ENCODE measurements at regions not wholly inside any gene's neighbourhood (a gene's known extent, or its start where the extent isn't known, plus 50 kb on each side); places are given as distances from the start of the nearest gene placed in this dataset.

DNA sequence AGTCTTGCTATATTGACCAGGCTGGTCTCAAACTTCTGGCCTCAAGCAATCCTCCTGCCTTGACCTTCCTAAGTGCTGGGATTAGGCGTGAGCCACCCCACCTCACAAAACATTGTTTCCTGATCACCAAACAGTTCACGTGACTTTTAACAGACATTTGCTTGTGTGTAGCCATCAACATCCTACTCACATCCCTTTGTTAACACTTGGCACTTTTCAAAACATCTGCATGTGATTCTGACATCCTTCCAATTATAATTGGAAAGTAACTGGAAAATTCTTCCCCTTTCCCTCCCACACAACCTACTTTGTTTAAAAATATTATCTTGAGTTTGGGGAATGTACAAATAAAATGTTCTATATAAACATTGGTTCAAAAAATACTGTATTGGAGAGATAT lies 317.9 kb downstream of the PCNX1 start:
- TF ChIP-seq EZH2 (IDR thresholded peaks at IDR 0.05; ENCODE audit: borderline replicate concordance, low read depth, low read length, severe bottlenecking): no peak
- TF ChIP-seq, protein P1, sequence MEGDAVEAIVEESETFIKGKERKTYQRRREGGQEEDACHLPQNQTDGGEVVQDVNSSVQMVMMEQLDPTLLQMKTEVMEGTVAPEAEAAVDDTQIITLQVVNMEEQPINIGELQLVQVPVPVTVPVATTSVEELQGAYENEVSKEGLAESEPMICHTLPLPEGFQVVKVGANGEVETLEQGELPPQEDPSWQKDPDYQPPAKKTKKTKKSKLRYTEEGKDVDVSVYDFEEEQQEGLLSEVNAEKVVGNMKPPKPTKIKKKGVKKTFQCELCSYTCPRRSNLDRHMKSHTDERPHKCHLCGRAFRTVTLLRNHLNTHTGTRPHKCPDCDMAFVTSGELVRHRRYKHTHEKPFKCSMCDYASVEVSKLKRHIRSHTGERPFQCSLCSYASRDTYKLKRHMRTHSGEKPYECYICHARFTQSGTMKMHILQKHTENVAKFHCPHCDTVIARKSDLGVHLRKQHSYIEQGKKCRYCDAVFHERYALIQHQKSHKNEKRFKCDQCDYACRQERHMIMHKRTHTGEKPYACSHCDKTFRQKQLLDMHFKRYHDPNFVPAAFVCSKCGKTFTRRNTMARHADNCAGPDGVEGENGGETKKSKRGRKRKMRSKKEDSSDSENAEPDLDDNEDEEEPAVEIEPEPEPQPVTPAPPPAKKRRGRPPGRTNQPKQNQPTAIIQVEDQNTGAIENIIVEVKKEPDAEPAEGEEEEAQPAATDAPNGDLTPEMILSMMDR (IDR thresholded peaks at IDR 0.05; ENCODE audit: borderline replicate concordance, extremely low read depth, low read length, poor library complexity, severe bottlenecking): no peak

All from DND-41 (cell line).